Liver (tissue), 8 donors: ENCODE measurements at regions not wholly inside any gene's neighbourhood (a gene's known extent, or its start where the extent isn't known, plus 50 kb on each side); places are given as distances from the start of the nearest gene placed in this dataset.

ENCODE experiments used
- DNase-seq: peaks from one replicate; pipeline ENCODE4 v3.0.0-alpha.2; 2017; ENCODE audit warnings: low spot score
- H3K27ac ChIP-seq, 2 donors: one replicate each; pipeline ENCODE4 v1.7.0; 2013; ENCODE audit warnings: inconsistent platforms in 2 of 2, low read length in 2 of 2, control low read depth in 1 of 2, low read depth in 1 of 2, mild to moderate bottlenecking in 1 of 2
- H3K27me3 ChIP-seq, 4 donors: one replicate each; pipeline versions ENCODE4 v1.6.1 to v1.7.0; 2013; ENCODE audit warnings: low read length in 3 of 4, inconsistent platforms in 1 of 4, mild to moderate bottlenecking in 1 of 4, moderate library complexity in 1 of 4; ENCODE audit not compliant: control insufficient read depth in 4 of 4, insufficient read depth in 4 of 4
- H3K36me3 ChIP-seq, 4 donors: one replicate each; pipeline versions ENCODE4 v1.6.1 to v1.7.0; 2013; ENCODE audit warnings: low read length in 3 of 4, mild to moderate bottlenecking in 3 of 4, low read depth in 1 of 4, moderate library complexity in 1 of 4; ENCODE audit not compliant: control insufficient read depth in 4 of 4, insufficient read depth in 3 of 4
- H3K4me1 ChIP-seq, 4 donors: one replicate each; pipeline versions ENCODE4 v1.6.1 to v1.7.0; 2013; ENCODE audit warnings: low read length in 3 of 4, mild to moderate bottlenecking in 3 of 4, moderate library complexity in 1 of 4; ENCODE audit not compliant: control insufficient read depth in 4 of 4, insufficient read depth in 4 of 4
- H3K4me3 ChIP-seq, 3 donors: one replicate each; pipeline versions ENCODE4 v1.6.1 to v1.7.0; 2013; ENCODE audit warnings: low read length in 3 of 3, control low read depth in 1 of 3, low read depth in 1 of 3, mild to moderate bottlenecking in 1 of 3
- H3K9ac ChIP-seq, 2 donors: one replicate each; pipeline ENCODE4 v1.7.0; 2013; ENCODE audit warnings: low read length in 2 of 2, mild to moderate bottlenecking in 2 of 2, moderate library complexity in 2 of 2, control low read depth in 1 of 2, low read depth in 1 of 2
- H3K9me3 ChIP-seq, 4 donors: one replicate each; pipeline versions ENCODE4 v1.6.1 to v1.7.0; 2013; ENCODE audit warnings: low read length in 3 of 4; ENCODE audit not compliant: control insufficient read depth in 4 of 4
- CTCF ChIP-seq: fragments of 150-350 bp; IDR thresholded peaks from 2 replicates; pipeline ENCODE4 v1.5.1; 2017; ENCODE audit warnings: improper control_type of control experiment, low read depth, low read length; ENCODE audit not compliant: missing input control
- EGR1 ChIP-seq, 2 donors: IDR thresholded peaks; 2 replicates each; pipeline ENCODE4 v1.6.1; 2016 to 2018; ENCODE audit warnings: antibody characterized with exemption in 2 of 2, low read depth in 2 of 2
- FOXA1 ChIP-seq: IDR thresholded peaks from 2 replicates; pipeline ENCODE4 v1.6.1; 2016; ENCODE audit warnings: antibody characterized with exemption
- FOXA2 ChIP-seq: IDR thresholded peaks from 2 replicates; pipeline ENCODE4 v1.6.1; 2016; ENCODE audit warnings: antibody characterized with exemption
- GABPA ChIP-seq, 2 donors: IDR thresholded peaks in 1 of 2; conservative IDR thresholded peaks in 1 of 2; 2 replicates each; pipeline ENCODE4 v1.6.1; 2016; ENCODE audit warnings: antibody characterized with exemption in 2 of 2, mild to moderate bottlenecking in 1 of 2, moderate library complexity in 1 of 2
- HNF4A ChIP-seq, 2 donors: conservative IDR thresholded peaks; 2 replicates each; pipeline ENCODE4 v1.6.1; 2016; ENCODE audit warnings: antibody characterized with exemption in 2 of 2, mild to moderate bottlenecking in 2 of 2
- HNF4G ChIP-seq: IDR thresholded peaks from 2 replicates; pipeline ENCODE4 v1.6.1; 2016; ENCODE audit warnings: antibody characterized with exemption
- JUND ChIP-seq, 2 donors: IDR thresholded peaks; 2 replicates each; pipeline ENCODE4 v1.6.1; 2016; ENCODE audit warnings: antibody characterized with exemption in 2 of 2
- MAX ChIP-seq: IDR thresholded peaks from 2 replicates; pipeline ENCODE4 v1.6.1; 2016; ENCODE audit warnings: antibody characterized with exemption
- NR2F2 ChIP-seq: IDR thresholded peaks from 2 replicates; pipeline ENCODE4 v1.6.1; 2016; ENCODE audit warnings: antibody characterized with exemption
- RAD21 ChIP-seq, 2 donors: IDR thresholded peaks; 2 replicates each; pipeline ENCODE4 v1.6.1; 2016; ENCODE audit warnings: antibody characterized with exemption in 2 of 2, mild to moderate bottlenecking in 2 of 2
- REST ChIP-seq: IDR thresholded peaks from 2 replicates; pipeline ENCODE4 v1.6.1; 2016; ENCODE audit warnings: antibody characterized with exemption, mild to moderate bottlenecking
- RXRA ChIP-seq, 2 donors: IDR thresholded peaks; 2 replicates each; pipeline ENCODE4 v1.6.1; 2017 to 2018; ENCODE audit warnings: antibody characterized with exemption in 2 of 2, mild to moderate bottlenecking in 1 of 2
- SP1 ChIP-seq: IDR thresholded peaks from 2 replicates; pipeline ENCODE4 v1.6.1; 2018; ENCODE audit warnings: antibody characterized with exemption, mild to moderate bottlenecking
- TAF1 ChIP-seq: conservative IDR thresholded peaks from 2 replicates; pipeline ENCODE4 v1.6.1; 2016; ENCODE audit warnings: antibody characterized with exemption, mild to moderate bottlenecking
- YY1 ChIP-seq: IDR thresholded peaks from 2 replicates; pipeline ENCODE4 v1.6.1; 2016; ENCODE audit warnings: antibody characterized with exemption, mild to moderate bottlenecking
- ZBTB33 ChIP-seq: IDR thresholded peaks from 2 replicates; pipeline ENCODE4 v1.6.1; 2016; ENCODE audit warnings: antibody characterized with exemption
- WGBS: extraction: QIAGEN DNeasy Blood & Tissue Kit; methylation state at CpG from one replicate; pipeline ENCODE4 v1.1.7; 2013; 5-methylcytosine and 5-hydroxymethylcytosine counted together
- TF ChIP-seq, protein P1 (sequence below): IDR thresholded peaks from 2 replicates; pipeline ENCODE4 v1.6.1; 2016; ENCODE audit warnings: antibody characterized with exemption
- donor health status: healthy.
- donor health status: healthy.
- donor health status: healthy.
- donor health status: healthy.
- donor health status: healthy.

DNA sequence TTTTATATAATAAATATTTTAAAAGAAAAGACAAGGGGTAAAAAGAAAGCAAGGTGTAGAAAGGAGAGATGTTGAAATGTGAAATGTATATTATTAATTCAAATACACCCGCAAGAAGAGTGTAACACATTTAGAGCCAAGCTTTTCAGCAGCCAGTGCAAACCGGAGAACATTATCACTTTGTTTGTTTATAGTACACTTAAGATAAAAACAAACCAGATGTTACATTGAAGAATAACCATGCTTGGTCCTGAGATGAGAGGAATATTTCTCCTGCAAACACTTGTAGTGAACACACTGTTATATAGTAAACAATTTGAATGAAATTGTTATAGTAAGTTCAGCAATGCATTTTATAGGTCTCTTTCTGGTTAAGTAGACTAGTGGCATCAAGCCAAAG, 1441.5 kb downstream of the OTOL1 start:
- no peak for DNase-seq
- Histone ChIP-seq H3K27me3 (no peaks in the 10 kb centered on the region), H3K4me3 (no peak overlapping the region), H3K9ac (no peak overlapping the region), H3K27ac (no peak overlapping the region), H3K36me3 (no peaks in the 10 kb centered on the region), H3K9me3 (no peaks in the 10 kb centered on the region), H3K4me1 (no peaks in the 10 kb centered on the region)
- 65% methylated on average over 2 of the region's 2 CpGs for WGBS
- TF ChIP-seq NR2F2 (no peak), HNF4A (conservative IDR thresholded peaks at IDR 0.05) (no peak), EGR1 (IDR thresholded peaks at IDR 0.05; ENCODE audit: low read depth in 2 of 2) (no peak), CTCF (no peak), JUND (IDR thresholded peaks at IDR 0.05) (no peak), YY1 (no peak), TAF1 (no peak), SP1 (no peak), FOXA2 (no peak), FOXA1 (no peak), HNF4G (no peak), MAX (no peak), ZBTB33 (no peak), RXRA (IDR thresholded peaks at IDR 0.05) (no peak), GABPA (IDR thresholded peaks at IDR 0.05 in 1 of 2, conservative IDR thresholded peaks at IDR 0.05 in 1 of 2) (no peak), RAD21 (IDR thresholded peaks at IDR 0.05) (no peak)
- TF ChIP-seq, protein P1, sequence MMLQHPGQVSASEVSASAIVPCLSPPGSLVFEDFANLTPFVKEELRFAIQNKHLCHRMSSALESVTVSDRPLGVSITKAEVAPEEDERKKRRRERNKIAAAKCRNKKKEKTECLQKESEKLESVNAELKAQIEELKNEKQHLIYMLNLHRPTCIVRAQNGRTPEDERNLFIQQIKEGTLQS = no peak

DNA sequence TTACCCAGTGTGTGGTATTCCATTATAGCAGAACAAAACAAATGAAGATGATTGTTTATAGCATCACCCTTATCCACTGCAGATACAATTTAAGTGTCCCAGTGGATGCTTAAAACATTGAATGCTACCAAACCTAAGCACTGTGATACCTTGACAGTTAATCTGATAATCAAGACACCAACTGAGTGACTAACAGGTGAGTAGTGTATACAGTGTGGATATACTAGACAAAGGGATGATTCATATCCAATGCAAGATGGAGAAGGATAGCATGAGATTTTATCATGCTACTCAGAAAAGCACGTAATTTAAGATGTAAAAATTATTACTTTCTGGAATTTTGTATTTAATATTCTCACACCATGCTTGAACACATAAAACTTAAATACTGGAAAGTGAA, 1449.0 kb downstream of the OTOL1 start:
- no peaks in the 10 kb centered on the region for H3K36me3 ChIP-seq
- DNase-seq = no peak
- no peak for TF ChIP-seq FOXA1
- TF ChIP-seq TAF1 = no peak
- no peak for TF ChIP-seq YY1
- no peak for TF ChIP-seq SP1
- TF ChIP-seq REST = no peak
- no peak for TF ChIP-seq HNF4A (conservative IDR thresholded peaks at IDR 0.05)
- TF ChIP-seq JUND (IDR thresholded peaks at IDR 0.05) = no peak
- TF ChIP-seq FOXA2 = no peak
- TF ChIP-seq MAX = no peak
- TF ChIP-seq HNF4G = no peak
- TF ChIP-seq ZBTB33 = no peak
- TF ChIP-seq, protein P1 = no peak
- no peak for TF ChIP-seq GABPA (IDR thresholded peaks at IDR 0.05 in 1 of 2, conservative IDR thresholded peaks at IDR 0.05 in 1 of 2)
- no peak for TF ChIP-seq NR2F2
- no peak for TF ChIP-seq RAD21 (IDR thresholded peaks at IDR 0.05)
- no peak for TF ChIP-seq RXRA (IDR thresholded peaks at IDR 0.05)
- no peak for TF ChIP-seq CTCF
- TF ChIP-seq EGR1 (IDR thresholded peaks at IDR 0.05; ENCODE audit: low read depth in 2 of 2) = no peak
- 24% methylated on average over 1 of the region's 1 CpG for WGBS
- H3K9ac ChIP-seq = no peak overlapping the region
- H3K27ac ChIP-seq = no peak overlapping the region
- H3K27me3 ChIP-seq = peaks cover 0 to 3% (median 0%) of the 10 kb centered on the region in 4 donors
- H3K9me3 ChIP-seq = peaks cover 0 to 3% (median 0%) of the 10 kb centered on the region in 4 donors
- no peaks in the 10 kb centered on the region for H3K4me1 ChIP-seq
- H3K4me3 ChIP-seq = no peak overlapping the region
